H1 (cell line): ENCODE measurements at regions not wholly inside any gene's neighbourhood (a gene's known extent, or its start where the extent isn't known, plus 50 kb on each side); places are given as distances from the start of the nearest gene placed in this dataset.

ENCODE experiments used
- CTCF ChIA-PET: fragments of 300-600 bp; sonication (Branson Sonifier 250); formaldehyde crosslinking; loops from one replicate; lab custom pipeline; 2021; ENCODE audit not compliant: partially characterized antibody; lab: Charles Lee
- POLR2A ChIA-PET: fragments of 300-600 bp; sonication (Branson Sonifier 250); formaldehyde crosslinking; loops from one replicate; lab custom pipeline; 2021; ENCODE audit warnings: inconsistent platforms; ENCODE audit not compliant: partially characterized antibody; lab: Charles Lee
- DNase-seq, 2 experiments: peaks; one replicate each; pipeline versions ENCODE4 v3.0.0 to v3.0.0-alpha.2; 2010 to 2022; ENCODE audit warnings: low spot score in 2 of 2, low read depth in 1 of 2, mixed read lengths in 1 of 2
- FAIRE-seq: peaks from 2 replicates; lab custom pipeline; 2011; peaks lifted over from hg19 to GRCh38; lab: Jason Lieb, UNC
- H2AFZ ChIP-seq: 2 replicates; pipeline ENCODE4 v1.8.1; 2012; ENCODE audit warnings: low read length, inconsistent platforms
- H2AK5ac ChIP-seq: 2 replicates; pipeline ENCODE4 v1.6.1; 2013; ENCODE audit warnings: low read depth, low read length
- H2BK120ac ChIP-seq: replicated peaks from 2 replicates; pipeline ENCODE3; 2013; ENCODE audit warnings: low read depth, low read length, inconsistent platforms
- H2BK12ac ChIP-seq: 2 replicates; pipeline ENCODE4 v1.6.1; 2013; ENCODE audit warnings: low read depth, low read length
- H2BK15ac ChIP-seq: 2 replicates; pipeline ENCODE4 v1.6.1; 2013; ENCODE audit warnings: low read length
- H2BK20ac ChIP-seq: 2 replicates; pipeline ENCODE4 v1.6.1; 2013; ENCODE audit warnings: low read length
- H2BK5ac ChIP-seq: 2 replicates; pipeline ENCODE4 v1.6.1; 2013; ENCODE audit warnings: low read depth, low read length
- H3K14ac ChIP-seq: 2 replicates; pipeline ENCODE4 v1.6.1; 2013; ENCODE audit warnings: inconsistent platforms; ENCODE audit not compliant: insufficient read length
- H3K18ac ChIP-seq: 2 replicates; pipeline ENCODE4 v1.6.1; 2013; ENCODE audit warnings: low read length; ENCODE audit errors: extremely low read depth
- H3K23ac ChIP-seq: 2 replicates; pipeline ENCODE4 v1.6.1; 2013; ENCODE audit warnings: inconsistent platforms; ENCODE audit not compliant: insufficient read length
- H3K23me2 ChIP-seq: 2 replicates; pipeline ENCODE4 v1.6.1; 2013; ENCODE audit warnings: low read depth, low read length
- H3K27ac ChIP-seq: 2 replicates; pipeline ENCODE4 v1.6.1; 2011; ENCODE audit warnings: low read depth, low read length, inconsistent platforms
- H3K27me3 ChIP-seq, 4 experiments: replicated peaks in 1 of 4; 1 replicate in 1 of 4; 2 replicates in 3 of 4; pipeline versions ENCODE4 v1.6.1 to v1.8.1; 2011 to 2013; ENCODE audit warnings: low read length in 3 of 4, mild to moderate bottlenecking in 3 of 4, inconsistent platforms in 2 of 4, mixed read lengths in 2 of 4, moderate library complexity in 1 of 4; ENCODE audit not compliant: control insufficient read depth in 3 of 4, insufficient read depth in 3 of 4; ENCODE audit errors: extremely low read depth in 1 of 4
- H3K36me3 ChIP-seq, 4 experiments: 2 replicates each; pipeline versions ENCODE4 v1.6.1 to v1.8.1; 2011 to 2013; ENCODE audit warnings: mild to moderate bottlenecking in 4 of 4, low read length in 3 of 4, moderate library complexity in 2 of 4, control low read depth in 1 of 4, inconsistent platforms in 1 of 4; ENCODE audit not compliant: insufficient read depth in 4 of 4, control insufficient read depth in 2 of 4
- H3K4ac ChIP-seq: replicated peaks from 2 replicates; pipeline ENCODE3; 2013; ENCODE audit warnings: low read length, low read depth, mixed read lengths, inconsistent platforms; ENCODE audit not compliant: insufficient read length
- H3K4me1 ChIP-seq, 4 experiments: replicated peaks in 1 of 4; 1 replicate in 1 of 4; 2 replicates in 3 of 4; pipeline versions ENCODE4 v1.6.1 to v1.8.1; 2011 to 2013; ENCODE audit warnings: low read length in 3 of 4, inconsistent platforms in 2 of 4, mixed read lengths in 1 of 4; ENCODE audit not compliant: insufficient read depth in 4 of 4, control insufficient read depth in 3 of 4
- H3K4me2 ChIP-seq, 2 experiments: 2 replicates each; pipeline versions ENCODE4 v1.6.1 to v1.8.1; 2011 to 2013; ENCODE audit warnings: low read depth in 2 of 2, low read length in 2 of 2, control low read depth in 1 of 2, inconsistent platforms in 1 of 2, mild to moderate bottlenecking in 1 of 2; ENCODE audit not compliant: insufficient read depth in 1 of 2
- H3K4me3 ChIP-seq, 4 experiments: fragments of 200-600, 300-600 bp in 1 of 4; sonication (generic), shearing (Covaris generic), sonication (Bioruptor Twin) in 1 of 4; 2 replicates each; pipeline versions ENCODE4 v1.5.1 to v1.8.1; 2011 to 2016; ENCODE audit warnings: low read length in 4 of 4, low read depth in 3 of 4, control low read depth in 2 of 4, inconsistent platforms in 2 of 4, mild to moderate bottlenecking in 2 of 4, mixed read lengths in 1 of 4, moderate library complexity in 1 of 4; ENCODE audit not compliant: insufficient read depth in 2 of 4; ENCODE audit errors: extremely low read depth in 1 of 4
- H3K56ac ChIP-seq: replicated peaks from 2 replicates; pipeline ENCODE3; 2013; ENCODE audit warnings: low read depth, mild to moderate bottlenecking, mixed read lengths, low read length, inconsistent platforms; ENCODE audit not compliant: insufficient read length
- H3K79me1 ChIP-seq: 2 replicates; pipeline ENCODE4 v1.6.1; 2013; ENCODE audit warnings: low read depth, low read length, control low read depth
- H3K79me2 ChIP-seq, 2 experiments: 2 replicates each; pipeline versions ENCODE4 v1.6.1 to v1.8.1; 2012 to 2013; ENCODE audit warnings: low read length in 2 of 2, mild to moderate bottlenecking in 2 of 2, inconsistent platforms in 1 of 2; ENCODE audit not compliant: insufficient read depth in 2 of 2, control insufficient read depth in 1 of 2
- H3K9ac ChIP-seq, 4 experiments: replicated peaks in 1 of 4; 1 replicate in 1 of 4; 2 replicates in 3 of 4; pipeline versions ENCODE4 v1.6.1 to v1.8.1; 2011 to 2013; ENCODE audit warnings: low read depth in 3 of 4, low read length in 3 of 4, control low read depth in 2 of 4, mild to moderate bottlenecking in 2 of 4, moderate library complexity in 2 of 4, inconsistent platforms in 1 of 4; ENCODE audit errors: extremely low read depth in 1 of 4
- H3K9me3 ChIP-seq, 2 experiments: 2 replicates each; pipeline versions ENCODE4 v1.6.1 to v1.8.1; 2012 to 2013; ENCODE audit warnings: mild to moderate bottlenecking in 2 of 2, moderate library complexity in 2 of 2, control low read depth in 1 of 2, inconsistent platforms in 1 of 2, low read depth in 1 of 2, low read length in 1 of 2, mixed read lengths in 1 of 2; ENCODE audit not compliant: insufficient read depth in 2 of 2
- H4K20me1 ChIP-seq, 2 experiments: replicated peaks in 1 of 2; 2 replicates each; pipeline versions ENCODE3 to v1.8.1; 2011 to 2013; ENCODE audit warnings: inconsistent platforms in 2 of 2, low read length in 2 of 2, mild to moderate bottlenecking in 1 of 2; ENCODE audit not compliant: insufficient read depth in 2 of 2, control insufficient read depth in 1 of 2
- H4K5ac ChIP-seq: 2 replicates; pipeline ENCODE4 v1.6.1; 2013; ENCODE audit warnings: low read length, low read depth, mixed read lengths, inconsistent platforms; ENCODE audit not compliant: insufficient read length
- H4K8ac ChIP-seq: 2 replicates; pipeline ENCODE4 v1.8.0; 2013; ENCODE audit warnings: mild to moderate bottlenecking, moderate library complexity, low read length, inconsistent platforms; ENCODE audit not compliant: insufficient read depth; ENCODE audit errors: extremely low read depth
- H4K91ac ChIP-seq: replicated peaks from 2 replicates; pipeline ENCODE3; 2013; ENCODE audit warnings: low read length, mixed read lengths, inconsistent platforms; ENCODE audit not compliant: insufficient read length
- CBX8 ChIP-seq: fragments of 300-800, 300-1000 bp; sonication (generic); IDR thresholded peaks from 2 replicates; pipeline ENCODE4 v1.7.1; 2016; ENCODE audit warnings: low read depth, low read length, borderline replicate concordance
- PHF8 ChIP-seq: fragments of 200-600 bp; sonication (generic); conservative IDR thresholded peaks from 2 replicates; pipeline ENCODE4 v1.7.1; 2012; ENCODE audit warnings: low read depth, mild to moderate bottlenecking, inconsistent platforms, low read length, moderate library complexity
- TAF1 ChIP-seq: IDR thresholded peaks from 2 replicates; pipeline ENCODE4 v1.6.1; 2011; ENCODE audit warnings: mild to moderate bottlenecking, low read depth, low read length
- TBP ChIP-seq: IDR thresholded peaks from 2 replicates; pipeline ENCODE4 v1.6.1; 2011; ENCODE audit warnings: low read depth, low read length, improper control_type of control experiment
- WGBS, 2 experiments: shearing (Covaris generic) in 1 of 2; methylation state at CpG; one replicate each; pipeline versions ENCODE4 v1.1.6 to v1.1.7; 2013 to 2015; ENCODE audit warnings: low lambda C conversion rate in 2 of 2, mixed read lengths in 2 of 2, inconsistent platforms in 1 of 2, low coverage in 1 of 2, missing lambda C conversion rate in 1 of 2; ENCODE audit not compliant: insufficient replicate concordance in 2 of 2, insufficient coverage in 1 of 2, insufficient read length in 1 of 2; ENCODE audit errors: extremely low coverage in 1 of 2, missing lambda C conversion rate in 1 of 2; 5-methylcytosine and 5-hydroxymethylcytosine counted together

GRCh38 chr4:179325181-179325580 lies 1882.9 kb upstream of the AGA start:
- Histone ChIP-seq H2BK12ac (no peak overlapping the region), H2BK120ac (no peak overlapping the region), H3K4me2 (no peak overlapping the region), H2AFZ (no peak overlapping the region), H3K36me3 (no peaks in the 10 kb centered on the region), H2BK15ac (no peak overlapping the region), H2AK5ac (no peak overlapping the region), H4K20me1 (no peaks in the 10 kb centered on the region), H2BK5ac (no peak overlapping the region), H3K27me3 (no peaks in the 10 kb centered on the region), H3K79me2 (no peaks in the 10 kb centered on the region), H4K5ac (no peak overlapping the region), H3K4me1 (no peaks in the 10 kb centered on the region; a peak in 1 of 7 replicates), H3K18ac (no peak overlapping the region), H3K4me3 (no peak overlapping the region), H4K8ac (no peak overlapping the region), H3K56ac (no peak overlapping the region), H2BK20ac (no peak overlapping the region), H4K91ac (no peak overlapping the region), H3K4ac (no peak overlapping the region), H3K14ac (no peak overlapping the region), H3K27ac (no peak overlapping the region), H3K9ac (no peak overlapping the region), H3K79me1 (no peaks in the 10 kb centered on the region), H3K23ac (no peak overlapping the region), H3K9me3 (no peaks in the 10 kb centered on the region), H3K23me2 (no peaks in the 10 kb centered on the region)
- ChIA-PET POLR2A (no interaction called here), CTCF (no interaction called here)
- no peak for FAIRE-seq
- WGBS, 2 experiments = 91% methylated on average over 2 of the region's 2 CpGs; no CpG with 5 or more reads in 1 of the 2 experiments
- DNase-seq = no peak
- no peak for TF ChIP-seq TAF1
- TF ChIP-seq TBP = no peak
- TF ChIP-seq CBX8 = no peak
- TF ChIP-seq PHF8 = no peak
